Activated naive CD8-positive, alpha-beta T cell treated with anti-CD3 and anti-CD28 coated beads, Interleukin-2, amount 50 U/mL, for 16 hours (primary cell): ENCODE measurements at regions not wholly inside any gene's neighbourhood (a gene's known extent, or its start where the extent isn't known, plus 50 kb on each side); places are given as distances from the start of the nearest gene placed in this dataset.
"Not testable (repeated sequence)": the region's sequence is repeated elsewhere in the genome, so short reads cannot be mapped to it uniquely, and the experiment has no call there.

Experiments used
- DNase-seq: peaks from one replicate; pipeline ENCODE4 v3.0.0-alpha.2; 2020; ENCODE audit warnings: low read depth, low spot score

- no peak for DNase-seq
These were observed 90.5 kb upstream of the ALKAL2 start for GRCh38 chr2:378364-378763.

DNA sequence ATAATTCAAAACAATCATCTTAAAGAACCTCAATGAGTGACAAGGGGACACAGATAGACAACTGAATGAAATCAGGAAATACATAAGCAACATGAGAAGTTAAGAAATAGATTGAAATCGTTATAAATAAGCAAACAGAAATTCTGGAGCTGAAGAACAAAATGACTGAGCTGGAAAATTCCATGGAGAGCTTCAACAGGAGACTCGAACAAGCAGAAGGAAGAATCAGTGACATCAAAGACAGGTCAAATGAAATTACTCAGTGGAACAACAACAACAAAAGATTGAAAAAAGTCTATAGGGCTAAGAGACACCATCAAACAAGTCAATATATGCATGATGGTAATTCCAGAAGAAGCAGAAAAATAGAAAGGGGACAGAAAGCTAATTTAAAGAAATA lies 89.5 kb upstream of the ALKAL2 start:
- DNase-seq: no peak

DNA sequence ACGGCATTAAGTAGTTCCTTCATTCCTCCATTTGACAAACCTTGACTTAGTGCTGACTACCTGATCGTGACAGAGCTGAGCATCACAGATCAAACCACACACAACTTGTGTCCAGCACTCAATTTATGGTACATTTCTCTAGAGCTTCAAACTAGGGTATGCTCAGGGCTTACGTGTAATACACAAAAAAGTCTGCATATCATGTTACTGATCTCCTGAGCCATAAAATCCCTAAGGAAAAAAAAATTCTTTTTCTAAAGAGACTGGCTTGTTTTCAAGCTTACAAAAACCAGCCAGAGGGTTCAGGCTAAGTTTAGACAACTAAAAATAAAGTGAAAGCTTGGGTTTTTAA lies 88.0 kb upstream of the ALKAL2 start:
- no peak for DNase-seq

DNA sequence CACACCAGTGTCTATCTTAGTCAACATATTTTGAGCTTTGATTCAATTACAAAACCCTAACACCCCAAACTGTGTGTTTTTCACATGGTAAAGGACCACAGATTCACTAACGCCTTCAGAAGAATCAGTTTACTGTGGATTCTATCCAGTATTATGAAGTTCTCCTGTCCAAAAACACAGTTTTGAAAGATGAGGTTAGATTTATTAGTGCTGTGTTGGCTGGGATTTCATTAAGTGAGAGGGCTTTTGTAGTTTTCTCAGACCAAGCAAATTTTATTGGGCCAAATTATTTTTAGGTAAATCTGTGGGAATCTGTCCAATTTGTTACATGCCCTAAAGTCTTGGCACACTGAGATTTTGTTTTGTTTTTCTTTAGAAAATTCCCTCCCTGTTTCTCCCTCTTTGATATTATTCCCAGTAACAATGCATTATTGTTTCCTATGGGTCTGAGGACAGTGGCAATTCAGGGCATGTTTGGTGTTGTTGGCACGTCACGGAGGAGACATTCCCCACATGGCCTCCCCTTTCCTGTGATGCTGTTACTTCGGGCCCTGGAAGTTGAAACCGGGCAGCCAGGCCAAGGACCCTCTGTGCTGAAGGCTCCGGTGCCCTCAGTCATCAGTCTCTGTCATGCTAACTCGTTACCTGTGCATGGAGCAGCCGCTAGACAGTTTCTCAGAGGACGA lies 87.5 kb upstream of the ALKAL2 start:
- DNase-seq: no peak

- no peak for DNase-seq
These were observed 80.5 kb upstream of the ALKAL2 start for GRCh38 chr2:368386-368785.

DNA sequence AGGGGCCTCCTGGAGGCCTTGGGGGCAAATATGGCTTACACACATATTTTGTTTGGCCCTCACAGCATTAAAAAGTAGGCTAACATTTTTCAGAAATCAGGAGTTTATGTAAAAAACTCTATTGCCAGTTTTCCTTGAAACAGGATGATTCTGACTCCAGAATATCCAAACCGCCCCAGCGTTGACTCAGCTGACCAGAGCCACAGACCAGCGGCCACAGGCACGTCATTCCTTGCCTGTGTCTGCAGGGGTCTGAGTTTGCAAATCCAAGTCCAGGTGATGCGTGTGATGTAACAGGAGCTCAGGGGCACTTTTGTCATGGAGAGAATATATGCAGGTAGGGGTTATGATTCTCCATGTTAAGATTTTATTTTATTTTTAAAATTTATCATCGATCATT lies 79.4 kb upstream of the ALKAL2 start:
- DNase-seq: no peak

- no peak for DNase-seq
These were observed 78.8 kb upstream of the ALKAL2 start for GRCh38 chr2:366706-367105.

DNA sequence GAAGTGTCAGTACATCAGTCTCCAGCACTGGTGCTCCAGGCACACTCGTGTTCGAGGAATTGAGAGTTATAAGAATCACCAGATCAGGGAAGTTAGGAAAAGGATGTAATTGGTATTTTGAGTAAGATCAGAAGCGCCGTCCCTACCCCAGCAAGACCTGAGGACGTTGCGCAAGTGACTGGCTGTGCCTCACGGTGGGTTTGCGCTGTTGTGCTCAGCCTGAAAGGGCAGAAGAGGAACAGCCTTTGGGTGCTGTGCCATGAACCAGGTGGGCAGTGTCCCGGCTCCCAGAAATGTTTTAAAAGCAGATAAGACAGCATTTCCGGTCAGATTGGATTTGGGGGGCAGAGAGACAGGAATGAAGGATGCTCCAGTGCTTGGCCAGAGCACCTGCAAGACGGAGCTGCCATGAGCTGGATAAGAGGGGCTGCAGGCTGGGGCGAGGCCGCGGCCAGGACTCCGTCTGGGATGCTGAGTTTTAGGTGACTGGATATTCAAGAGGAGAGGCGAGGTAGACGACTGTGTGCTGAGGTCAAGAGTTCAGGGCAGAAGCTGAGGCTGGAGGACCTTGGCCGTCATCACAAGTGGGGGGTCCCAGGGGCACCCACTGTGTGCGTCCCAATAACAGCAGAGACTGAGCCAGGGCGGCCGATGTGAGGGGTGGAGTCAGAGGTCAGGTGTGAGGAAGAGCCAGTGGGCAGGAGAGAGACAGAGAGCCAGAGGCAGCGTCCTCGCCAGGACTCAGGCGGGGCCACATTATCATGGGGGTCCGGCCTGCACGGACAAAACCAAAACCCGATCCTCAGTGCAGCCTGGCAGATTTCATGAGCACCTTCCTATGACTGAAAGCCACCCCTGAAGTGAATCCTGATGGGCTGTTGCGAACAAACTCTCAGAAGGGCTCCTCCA lies 77.7 kb upstream of the ALKAL2 start:
- DNase-seq: no peak

- DNase-seq: no peak
These were observed 76.1 kb upstream of the ALKAL2 start for GRCh38 chr2:363824-364470.

- DNase-seq: no peak
These were observed 75.0 kb upstream of the ALKAL2 start for GRCh38 chr2:362924-363323.

GRCh38 chr2:360124-360523 lies 72.2 kb upstream of the ALKAL2 start:
- no peak for DNase-seq

DNA sequence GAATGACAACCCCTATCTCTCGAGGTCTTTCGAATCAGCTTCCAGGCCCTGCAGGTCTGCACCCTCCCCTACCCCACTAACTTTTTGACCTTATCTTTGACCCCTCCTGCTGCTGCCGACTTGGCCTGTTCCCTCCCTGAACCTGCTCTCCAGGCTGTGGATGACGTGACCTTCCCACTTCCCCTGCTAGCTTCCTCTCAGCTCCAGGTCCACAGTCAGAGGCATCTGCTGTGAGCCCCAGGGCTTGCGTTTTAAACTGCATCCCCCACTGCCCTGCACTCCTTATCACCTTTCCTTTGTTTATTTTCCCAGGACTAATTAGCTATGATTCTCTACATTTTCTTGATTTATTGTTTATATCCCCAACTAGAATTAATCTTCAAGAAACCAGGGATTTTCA lies 71.2 kb upstream of the ALKAL2 start:
- DNase-seq: no peak

DNA sequence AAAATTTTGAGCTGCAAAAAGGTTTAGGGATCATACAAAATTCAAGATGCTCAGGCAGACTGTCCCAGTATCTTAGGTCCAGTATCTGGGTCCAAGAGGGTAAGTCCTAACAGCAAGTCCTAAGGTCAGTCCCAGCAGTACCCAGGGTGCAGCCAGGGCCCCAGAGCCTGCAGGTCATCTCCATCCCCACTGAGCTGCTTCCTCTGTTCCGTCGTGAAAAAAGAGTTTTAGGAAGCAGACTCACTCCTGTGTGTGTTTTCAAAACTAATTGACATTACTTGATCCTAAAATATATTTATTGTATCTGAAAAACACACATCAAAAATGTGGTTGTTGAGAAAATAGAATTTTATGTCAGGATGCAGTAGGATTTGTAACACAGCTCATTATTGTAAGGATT lies 69.9 kb upstream of the ALKAL2 start:
- no peak for DNase-seq

GRCh38 chr2:356304-356703 lies 68.4 kb upstream of the ALKAL2 start:
- DNase-seq: not testable (repeated sequence)

- DNase-seq: no peak
These were observed 67.9 kb upstream of the ALKAL2 start for GRCh38 chr2:355773-356172.

DNA sequence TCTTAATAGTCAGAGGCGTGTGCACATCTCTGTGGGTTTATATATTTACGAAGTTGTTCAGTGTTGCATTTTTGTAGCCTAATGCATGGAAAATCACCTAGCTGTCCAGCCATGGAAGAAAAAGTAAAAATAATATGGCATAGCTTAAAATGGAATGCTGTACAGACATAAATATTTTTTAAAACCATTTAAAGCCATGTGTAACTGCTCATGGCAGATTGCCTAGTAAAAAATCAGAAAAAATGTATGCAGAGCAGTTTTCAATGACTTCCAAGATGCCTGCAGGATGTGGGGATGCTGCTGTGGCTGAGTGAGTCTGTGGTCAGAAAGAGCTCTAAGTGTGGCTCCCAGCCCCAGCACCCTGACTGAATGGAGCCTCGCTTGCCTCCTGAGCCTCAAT lies 64.8 kb upstream of the ALKAL2 start:
- DNase-seq: no peak

GRCh38 chr2:349390-349789 lies 61.5 kb upstream of the ALKAL2 start:
- no peak for DNase-seq

DNA sequence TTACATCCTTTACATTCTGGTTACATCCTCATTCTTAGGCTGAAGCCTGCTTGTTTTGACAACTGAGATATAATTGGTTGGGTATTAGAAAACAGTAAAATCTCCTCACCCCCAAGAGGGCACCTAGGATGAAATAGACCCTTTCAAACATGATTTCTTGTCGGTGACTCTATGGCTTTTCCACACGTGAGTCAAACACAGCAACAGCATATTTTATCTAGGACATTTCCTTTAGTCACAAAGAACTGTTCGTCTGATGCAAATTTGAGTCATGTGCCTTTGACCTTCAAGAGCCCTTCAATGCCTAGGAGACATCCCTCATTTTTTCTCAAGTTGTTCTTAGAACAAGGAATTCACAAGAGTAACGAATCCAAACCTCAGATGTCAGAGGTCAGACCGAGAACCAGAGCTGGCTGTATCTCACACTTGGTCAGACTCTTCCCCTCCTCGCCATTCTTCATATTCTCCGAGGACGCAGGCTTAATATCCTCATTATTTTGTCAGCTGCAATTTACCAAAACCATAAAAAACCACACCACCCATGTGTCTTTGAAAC lies 60.5 kb upstream of the ALKAL2 start:
- DNase-seq: no peak

DNA sequence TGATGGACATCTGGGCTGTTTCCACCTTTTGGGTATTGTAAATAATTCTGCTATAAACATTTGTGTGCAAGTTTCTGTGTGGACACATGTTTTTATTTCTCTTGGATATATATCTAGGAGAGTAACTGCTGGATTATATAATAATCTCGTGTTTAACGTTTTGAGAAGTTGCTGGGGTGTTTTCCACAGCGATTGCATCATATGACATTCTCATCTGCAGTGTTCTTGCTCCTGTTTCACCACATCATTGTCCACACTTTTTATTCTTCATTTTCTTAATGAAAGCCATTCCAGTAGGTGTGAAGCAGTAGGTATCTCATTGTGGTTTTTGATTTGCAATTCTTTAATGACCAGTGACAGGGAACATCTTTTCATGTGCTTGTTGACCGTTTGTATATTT lies 56.9 kb upstream of the ALKAL2 start:
- DNase-seq: no peak

DNA sequence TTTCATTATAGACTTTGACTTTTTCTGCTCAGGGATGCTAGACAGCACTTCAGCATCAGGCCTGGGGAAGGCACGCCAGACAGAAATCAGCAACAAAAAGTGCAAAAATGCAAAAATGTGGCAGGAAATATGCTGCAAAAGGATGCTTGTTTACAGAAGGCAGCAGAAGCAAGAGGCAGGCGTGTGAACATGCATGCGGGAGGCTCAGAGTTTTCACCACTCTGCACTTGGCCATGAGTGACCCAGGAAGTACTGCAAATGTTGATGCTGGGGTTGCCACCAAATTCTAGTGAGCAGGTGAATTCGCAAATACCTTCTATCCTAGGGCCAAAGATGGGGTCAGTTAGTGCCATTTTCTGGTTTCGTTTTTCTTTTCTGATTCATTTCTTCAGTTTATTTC lies 55.5 kb upstream of the ALKAL2 start:
- DNase-seq: no peak

- DNase-seq: no peak
These were observed 54.0 kb upstream of the ALKAL2 start for GRCh38 chr2:341912-342311.

DNA sequence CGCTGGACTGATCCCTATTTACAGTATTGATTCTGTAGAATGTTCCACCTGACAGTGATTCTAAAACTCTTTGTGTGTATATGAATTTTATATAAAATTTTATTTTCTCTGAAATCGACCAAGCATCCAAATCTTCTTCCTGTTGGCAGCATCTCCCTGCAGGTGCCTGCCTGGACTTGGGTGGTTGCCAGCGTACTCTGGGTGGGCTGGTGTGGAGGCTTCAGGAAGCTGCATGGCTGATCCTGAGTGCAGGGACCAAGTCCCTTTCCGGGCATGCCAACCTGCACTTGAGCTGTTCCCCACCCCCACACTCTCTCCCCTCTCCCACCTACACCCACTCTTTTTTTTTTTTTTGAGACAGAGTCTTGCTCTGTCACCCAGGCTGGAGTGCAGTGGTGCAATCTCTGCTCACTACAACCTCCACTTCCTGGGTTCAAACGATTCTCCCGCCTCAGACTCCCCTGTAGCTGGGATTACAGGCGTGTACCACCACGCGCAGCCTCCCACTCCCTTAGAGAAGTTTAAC lies 53.2 kb upstream of the ALKAL2 start:
- no peak for DNase-seq
